ENCODE measurements at regions not wholly inside any gene's neighbourhood (a gene's known extent, or its start where the extent isn't known, plus 50 kb on each side); places are given as distances from the start of the nearest gene placed in this dataset.

DNA sequence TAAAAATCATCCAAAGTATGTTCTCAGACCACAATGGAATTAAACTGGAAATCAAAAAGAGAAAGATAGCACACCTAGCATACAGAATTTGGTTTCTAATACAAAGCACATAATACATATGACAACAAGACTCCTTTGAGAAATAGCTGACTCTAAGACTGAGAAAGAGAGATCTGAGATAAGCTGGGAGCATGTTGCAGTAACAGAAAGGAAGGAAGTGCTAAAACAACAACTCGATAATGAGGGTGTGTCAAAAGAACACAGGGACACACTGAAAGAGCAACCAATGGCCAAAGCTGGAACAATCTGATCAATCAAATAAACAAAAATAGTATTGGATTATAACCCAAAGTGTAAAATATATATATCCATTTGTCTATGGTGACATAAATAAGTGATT, 586.6 kb downstream of the C4orf33 start:
- TF ChIP-seq, protein P1, sequence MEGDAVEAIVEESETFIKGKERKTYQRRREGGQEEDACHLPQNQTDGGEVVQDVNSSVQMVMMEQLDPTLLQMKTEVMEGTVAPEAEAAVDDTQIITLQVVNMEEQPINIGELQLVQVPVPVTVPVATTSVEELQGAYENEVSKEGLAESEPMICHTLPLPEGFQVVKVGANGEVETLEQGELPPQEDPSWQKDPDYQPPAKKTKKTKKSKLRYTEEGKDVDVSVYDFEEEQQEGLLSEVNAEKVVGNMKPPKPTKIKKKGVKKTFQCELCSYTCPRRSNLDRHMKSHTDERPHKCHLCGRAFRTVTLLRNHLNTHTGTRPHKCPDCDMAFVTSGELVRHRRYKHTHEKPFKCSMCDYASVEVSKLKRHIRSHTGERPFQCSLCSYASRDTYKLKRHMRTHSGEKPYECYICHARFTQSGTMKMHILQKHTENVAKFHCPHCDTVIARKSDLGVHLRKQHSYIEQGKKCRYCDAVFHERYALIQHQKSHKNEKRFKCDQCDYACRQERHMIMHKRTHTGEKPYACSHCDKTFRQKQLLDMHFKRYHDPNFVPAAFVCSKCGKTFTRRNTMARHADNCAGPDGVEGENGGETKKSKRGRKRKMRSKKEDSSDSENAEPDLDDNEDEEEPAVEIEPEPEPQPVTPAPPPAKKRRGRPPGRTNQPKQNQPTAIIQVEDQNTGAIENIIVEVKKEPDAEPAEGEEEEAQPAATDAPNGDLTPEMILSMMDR (IDR thresholded peaks at IDR 0.05) = no peak
- TF ChIP-seq POLR2A (IDR thresholded peaks at IDR 0.05) = no peak

Measured in vagina (tissue), 2 donors.